CMK (cell line): ENCODE measurements at regions not wholly inside any gene's neighbourhood (a gene's known extent, or its start where the extent isn't known, plus 50 kb on each side); places are given as distances from the start of the nearest gene placed in this dataset.

ENCODE experiments used
- DNase-seq: peaks from one replicate; pipeline ENCODE4 v3.0.0-alpha.2; 2010; ENCODE audit warnings: low read depth

GRCh38 chrX:46298821-46299220, 246.4 kb downstream of the ZNF674 start:
- no peak for DNase-seq

- DNase-seq = no peak
Observed at GRCh38 chrX:46295963-46296362, 249.3 kb downstream of the ZNF674 start.

- DNase-seq = no peak
Observed at GRCh38 chrX:46294234-46294633, 251.0 kb downstream of the ZNF674 start.

GRCh38 chrX:46279925-46280313, 265.3 kb downstream of the ZNF674 start:
- peak; percentile 9 for DNase-seq

- DNase-seq = peak; percentile 15
Observed at GRCh38 chrX:46279214-46279924, 265.9 kb downstream of the ZNF674 start.

- no peak for DNase-seq
Observed at GRCh38 chrX:46278572-46278971, 266.6 kb downstream of the ZNF674 start.

- peak; percentile 39 for DNase-seq
Observed at GRCh38 chrX:46268412-46268811, 276.8 kb downstream of the ZNF674 start.

- no peak for DNase-seq
Observed at GRCh38 chrX:46263494-46263893, 281.7 kb downstream of the ZNF674 start.

- no peak for DNase-seq
Observed at GRCh38 chrX:46262304-46262703, 282.9 kb downstream of the ZNF674 start.

- DNase-seq = no peak
Observed at GRCh38 chrX:46260499-46260898, 284.7 kb downstream of the ZNF674 start.

- DNase-seq = no peak
Observed at GRCh38 chrX:46258356-46258755, 286.9 kb downstream of the ZNF674 start.

GRCh38 chrX:46257451-46257879, 287.8 kb downstream of the ZNF674 start:
- no peak for DNase-seq

GRCh38 chrX:46256875-46257274, 288.3 kb downstream of the ZNF674 start:
- DNase-seq = no peak

GRCh38 chrX:46255046-46255445, 290.2 kb downstream of the ZNF674 start:
- no peak for DNase-seq

- no peak for DNase-seq
Observed at GRCh38 chrX:46254641-46255040, 290.6 kb downstream of the ZNF674 start.

GRCh38 chrX:46251755-46252154, 293.5 kb downstream of the ZNF674 start:
- no peak for DNase-seq

GRCh38 chrX:46250151-46250550, 295.1 kb downstream of the ZNF674 start:
- DNase-seq = no peak

- no peak for DNase-seq
Observed at GRCh38 chrX:46247456-46247855, 297.8 kb downstream of the ZNF674 start.

- DNase-seq = no peak
Observed at GRCh38 chrX:46244451-46244850, 300.8 kb downstream of the ZNF674 start.

- DNase-seq = no peak
Observed at GRCh38 chrX:46236411-46236810, 308.8 kb downstream of the ZNF674 start.

GRCh38 chrX:46235778-46236177, 309.4 kb downstream of the ZNF674 start:
- no peak for DNase-seq

- no peak for DNase-seq
Observed at GRCh38 chrX:46234775-46235174, 310.4 kb downstream of the ZNF674 start.

GRCh38 chrX:46228389-46228788, 316.8 kb downstream of the ZNF674 start:
- no peak for DNase-seq

GRCh38 chrX:46226422-46226821, 318.8 kb downstream of the ZNF674 start:
- no peak for DNase-seq
